Gastrocnemius medialis (tissue), 4 donors: ENCODE measurements at regions not wholly inside any gene's neighbourhood (a gene's known extent, or its start where the extent isn't known, plus 50 kb on each side); places are given as distances from the start of the nearest gene placed in this dataset.

Experiments used
- POLR2A ChIP-seq, 2 donors: fragments of 450-650 bp; IDR thresholded peaks; one replicate each; pipeline ENCODE4 v1.6.1; 2017; ENCODE audit warnings: antibody characterized with exemption in 2 of 2, mild to moderate bottlenecking in 2 of 2, moderate library complexity in 2 of 2
- TF ChIP-seq, protein P1 (sequence below), 5 experiments: fragments of 450-650 bp in 3 of 5; fragments of 200-600 bp in 2 of 5; sonication (generic) in 2 of 5; IDR thresholded peaks in 4 of 5; conservative IDR thresholded peaks in 1 of 5; 1 replicate in 4 of 5; 2 replicates in 1 of 5; pipeline ENCODE4 v1.5.1; 2016 to 2019; ENCODE audit warnings: antibody characterized with exemption in 5 of 5, mild to moderate bottlenecking in 3 of 5, moderate library complexity in 3 of 5

DNA sequence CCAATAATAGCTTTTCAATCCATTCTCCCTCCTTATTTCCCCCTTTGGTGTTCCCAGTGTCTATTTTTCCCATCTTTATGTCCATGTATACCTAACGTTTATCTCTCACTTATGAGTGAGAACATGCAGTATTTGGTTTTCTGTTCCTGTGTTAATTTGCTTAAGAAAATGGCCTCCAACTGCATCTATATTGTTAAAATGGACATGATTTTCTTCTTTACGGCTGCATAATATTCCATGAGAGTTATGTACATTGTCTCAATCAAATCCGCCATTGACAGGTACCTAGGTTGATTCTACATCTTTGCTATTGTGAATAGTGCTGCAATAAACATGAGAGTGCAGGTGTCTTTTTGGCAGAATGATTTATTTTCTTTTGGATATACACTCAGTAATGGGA, 126.7 kb downstream of the CTH start:
- TF ChIP-seq, protein P1, sequence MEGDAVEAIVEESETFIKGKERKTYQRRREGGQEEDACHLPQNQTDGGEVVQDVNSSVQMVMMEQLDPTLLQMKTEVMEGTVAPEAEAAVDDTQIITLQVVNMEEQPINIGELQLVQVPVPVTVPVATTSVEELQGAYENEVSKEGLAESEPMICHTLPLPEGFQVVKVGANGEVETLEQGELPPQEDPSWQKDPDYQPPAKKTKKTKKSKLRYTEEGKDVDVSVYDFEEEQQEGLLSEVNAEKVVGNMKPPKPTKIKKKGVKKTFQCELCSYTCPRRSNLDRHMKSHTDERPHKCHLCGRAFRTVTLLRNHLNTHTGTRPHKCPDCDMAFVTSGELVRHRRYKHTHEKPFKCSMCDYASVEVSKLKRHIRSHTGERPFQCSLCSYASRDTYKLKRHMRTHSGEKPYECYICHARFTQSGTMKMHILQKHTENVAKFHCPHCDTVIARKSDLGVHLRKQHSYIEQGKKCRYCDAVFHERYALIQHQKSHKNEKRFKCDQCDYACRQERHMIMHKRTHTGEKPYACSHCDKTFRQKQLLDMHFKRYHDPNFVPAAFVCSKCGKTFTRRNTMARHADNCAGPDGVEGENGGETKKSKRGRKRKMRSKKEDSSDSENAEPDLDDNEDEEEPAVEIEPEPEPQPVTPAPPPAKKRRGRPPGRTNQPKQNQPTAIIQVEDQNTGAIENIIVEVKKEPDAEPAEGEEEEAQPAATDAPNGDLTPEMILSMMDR (IDR thresholded peaks at IDR 0.05 in 4 of 5, conservative IDR thresholded peaks at IDR 0.05 in 1 of 5): no peak
- TF ChIP-seq POLR2A (IDR thresholded peaks at IDR 0.05): no peak
